SIG-M5 treated with dmso at 0.1 percent for 504 hours (cell line): ENCODE measurements at regions not wholly inside any gene's neighbourhood (a gene's known extent, or its start where the extent isn't known, plus 50 kb on each side); places are given as distances from the start of the nearest gene placed in this dataset.
A peak's percentile ranks its signal among the peaks of the same experiment; 100 is the strongest.
"Not testable (repeated sequence)": the region's sequence is repeated elsewhere in the genome, so short reads cannot be mapped to it uniquely, and the experiment has no call there.

Experiments used
- DNase-seq: peaks from one replicate; lab custom pipeline; 2025; ENCODE audit not compliant: unreplicated experiment; lab: John Stamatoyannopoulos, UW

DNA sequence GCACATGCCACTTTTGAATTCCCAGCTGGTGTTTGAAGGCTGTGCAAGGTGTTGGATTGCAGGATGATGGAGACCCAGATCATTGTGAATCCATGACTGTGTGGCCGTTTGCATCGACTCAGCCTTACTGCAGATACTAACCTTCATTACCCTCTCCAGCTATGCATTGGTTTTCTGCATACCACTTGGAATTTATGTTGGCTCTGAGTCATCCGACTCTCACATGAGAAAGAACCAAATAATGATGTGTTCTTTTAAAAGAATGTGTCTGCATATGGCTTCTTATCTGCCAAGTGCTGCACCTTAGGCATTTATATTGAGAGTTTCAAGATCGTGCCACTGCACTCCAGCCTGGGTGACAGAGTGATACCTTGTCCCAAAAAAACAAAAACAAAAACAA, 106.7 kb upstream of the PRKX start:
- no peak for DNase-seq

DNA sequence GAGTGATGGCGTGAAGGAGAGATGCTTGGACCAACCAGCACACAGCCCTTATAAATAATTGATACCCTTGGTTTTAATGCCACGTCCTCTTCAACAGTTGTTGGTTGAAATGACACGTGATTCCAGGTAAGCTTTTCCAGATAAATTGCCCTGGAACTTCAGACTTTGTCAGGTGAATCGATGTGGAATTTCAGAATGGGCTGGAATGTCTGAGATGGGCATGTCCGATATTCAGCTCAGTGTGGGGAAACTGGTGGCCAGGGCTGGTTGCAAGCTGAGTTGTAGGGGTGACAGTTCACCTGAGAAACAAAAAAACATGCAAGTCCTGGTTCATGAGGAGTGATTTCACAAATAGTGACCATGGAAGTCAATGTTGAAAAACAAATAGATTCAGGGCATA, 104.0 kb upstream of the PRKX start:
- not testable (repeated sequence) for DNase-seq

DNA sequence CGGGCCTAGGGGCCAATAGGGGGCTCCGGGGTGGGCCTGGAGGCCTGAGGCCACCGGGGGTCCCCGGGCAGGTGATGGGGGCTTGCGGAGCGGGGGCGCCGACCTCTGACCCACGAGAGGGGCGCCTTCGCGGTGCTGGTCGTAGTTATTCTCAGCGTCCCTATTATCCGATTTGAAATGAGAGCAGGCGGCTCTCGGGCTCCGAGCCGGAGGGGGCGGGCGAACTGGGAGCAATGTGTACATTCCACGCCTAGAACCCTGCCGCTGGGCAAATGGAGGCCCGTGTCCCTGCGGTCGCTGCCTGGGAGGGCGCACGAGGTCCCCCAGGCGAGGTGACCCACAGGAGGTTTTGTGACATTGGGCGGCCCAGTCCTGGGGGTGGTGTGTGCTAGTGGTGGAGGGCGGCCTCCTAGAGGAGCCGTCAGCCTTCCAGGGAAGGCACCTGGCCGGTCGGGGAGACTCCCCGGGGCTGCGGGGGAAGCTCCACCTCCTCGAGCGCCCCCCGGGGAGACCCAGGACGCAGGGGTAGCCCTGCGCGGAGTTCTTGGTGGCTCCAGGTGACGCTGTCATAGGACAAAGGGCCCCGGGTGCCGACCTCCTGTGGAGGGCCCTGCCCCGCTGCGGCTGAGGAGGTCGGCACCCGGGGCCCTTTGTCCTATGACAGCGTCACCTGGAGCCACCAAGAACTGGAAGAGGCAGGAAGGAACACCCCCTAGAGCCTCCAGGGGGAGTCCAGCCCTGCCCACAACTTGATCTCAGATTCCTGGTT, 102.6 kb upstream of the PRKX start:
- peak; percentile 41 for DNase-seq

DNA sequence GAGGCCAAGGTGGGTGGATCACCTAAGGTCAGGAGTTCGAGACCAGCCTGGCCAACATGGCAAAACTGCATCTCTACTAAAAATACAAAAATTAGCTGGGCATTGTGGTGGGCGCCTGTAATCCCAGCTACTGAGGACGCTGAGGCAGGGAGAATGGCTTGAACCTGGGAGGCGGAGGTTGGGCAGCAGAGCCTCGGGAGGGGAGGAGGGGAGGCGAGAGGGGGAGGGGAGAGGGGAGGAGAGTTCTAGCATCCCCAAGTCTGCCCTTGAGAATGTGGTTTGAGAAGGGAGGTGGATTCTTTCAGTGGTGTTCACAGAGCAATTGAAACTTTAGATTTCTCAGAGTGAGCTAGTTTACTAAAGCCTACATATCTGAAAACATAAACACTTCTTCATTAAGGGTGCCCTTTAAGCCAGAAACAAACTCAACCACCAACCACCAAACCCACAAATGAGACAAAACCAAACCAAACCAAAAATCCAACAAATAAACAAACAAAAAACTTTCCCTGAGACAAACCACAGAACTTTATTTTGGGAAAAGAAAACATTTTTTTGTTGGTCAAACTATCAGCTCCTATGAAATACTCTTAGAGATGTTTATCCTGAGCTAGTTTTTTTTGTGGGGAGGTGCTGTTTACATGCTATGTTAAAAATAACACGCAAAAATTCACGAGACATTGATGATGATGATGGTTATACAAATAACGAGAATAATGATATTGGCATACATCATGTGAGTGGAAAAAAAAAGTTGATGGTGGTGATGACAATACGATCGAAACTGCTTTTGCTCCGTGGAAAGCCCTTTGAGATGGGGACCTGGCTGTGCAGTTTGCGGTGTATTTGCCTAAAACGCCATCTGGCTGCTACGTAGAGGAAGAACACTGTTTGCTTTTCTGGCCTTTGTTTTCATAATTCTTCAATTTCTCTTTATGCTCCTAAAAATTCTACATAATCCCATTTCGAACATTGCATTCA, 98.2 kb upstream of the PRKX start:
- peak; percentile 46 for DNase-seq

DNA sequence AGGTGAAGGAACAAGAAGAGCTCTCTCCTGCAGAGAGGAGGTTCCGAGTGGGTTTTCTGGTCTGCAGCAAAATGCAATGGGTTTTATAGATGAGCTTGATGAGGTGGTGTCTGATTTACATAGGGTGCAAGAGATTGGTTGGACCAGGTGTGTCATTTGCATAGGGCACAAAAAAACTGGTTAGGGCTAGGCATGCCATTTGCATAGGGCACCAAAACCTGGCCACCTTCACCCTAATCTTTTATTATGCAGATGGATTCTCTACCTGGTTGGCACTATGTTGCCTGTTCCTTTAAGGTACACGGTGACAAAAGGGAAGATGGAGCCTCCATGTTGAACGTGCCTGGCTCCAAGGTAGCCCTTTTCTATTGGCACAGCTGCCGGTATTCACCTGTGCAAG, 94.5 kb upstream of the PRKX start:
- no peak for DNase-seq

DNA sequence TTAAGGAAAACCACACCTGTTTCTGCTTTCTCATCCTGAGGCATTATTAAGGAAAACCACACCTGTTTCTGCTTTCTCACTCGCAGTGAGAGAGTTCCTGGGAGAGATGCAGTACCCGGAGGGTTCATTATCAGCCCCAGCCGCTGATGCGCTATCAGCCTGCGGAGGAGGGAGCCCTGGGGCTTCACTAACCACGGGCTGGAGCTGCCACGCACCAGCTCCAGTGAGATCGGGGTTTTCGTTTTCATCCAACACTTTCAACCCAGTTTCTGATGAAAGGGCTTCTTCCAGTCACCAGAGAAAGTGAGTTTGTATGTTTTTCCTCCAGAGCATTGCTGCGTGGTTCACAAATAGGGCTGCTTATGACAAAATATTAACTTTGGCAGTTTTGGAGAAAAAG, 93.2 kb upstream of the PRKX start:
- DNase-seq: no peak

DNA sequence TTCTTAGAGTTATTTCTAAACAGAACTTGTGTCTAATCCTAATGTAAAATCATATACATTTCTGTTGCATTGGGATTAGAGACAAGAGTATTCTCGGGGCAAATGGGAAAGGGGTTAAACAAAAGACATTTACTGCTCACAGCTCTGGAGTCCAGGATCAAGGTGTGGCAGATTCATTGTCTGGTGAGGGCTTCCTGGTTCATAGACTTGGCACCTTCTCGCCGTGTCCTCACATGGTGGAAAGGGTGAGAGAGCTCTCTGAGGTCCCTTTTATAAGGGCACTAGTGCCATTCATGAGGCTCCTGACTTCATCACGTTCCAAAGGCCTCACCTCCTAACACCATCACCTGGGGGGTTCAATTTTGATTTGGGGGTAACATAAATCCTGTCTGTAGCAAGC, 90.3 kb upstream of the PRKX start:
- no peak for DNase-seq

DNA sequence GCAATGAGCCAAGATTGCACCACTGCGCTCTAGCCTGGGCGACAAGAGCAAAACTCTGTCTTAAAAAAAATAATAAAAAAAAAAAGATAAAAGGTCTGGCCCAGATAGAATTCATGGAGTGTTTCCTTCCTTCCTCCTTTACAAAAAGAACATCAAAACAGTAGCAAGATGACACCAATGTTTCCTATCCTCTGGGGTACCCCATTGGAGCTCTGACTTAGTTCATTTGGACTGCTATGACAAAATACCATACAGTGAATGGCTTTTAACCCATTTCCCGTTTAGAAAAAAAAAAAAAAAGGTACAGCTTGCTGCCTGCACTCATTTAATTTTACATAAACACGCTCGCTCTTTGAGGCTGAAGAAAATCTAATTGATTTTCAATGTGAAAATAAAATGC, 89.9 kb upstream of the PRKX start:
- DNase-seq: no peak

DNA sequence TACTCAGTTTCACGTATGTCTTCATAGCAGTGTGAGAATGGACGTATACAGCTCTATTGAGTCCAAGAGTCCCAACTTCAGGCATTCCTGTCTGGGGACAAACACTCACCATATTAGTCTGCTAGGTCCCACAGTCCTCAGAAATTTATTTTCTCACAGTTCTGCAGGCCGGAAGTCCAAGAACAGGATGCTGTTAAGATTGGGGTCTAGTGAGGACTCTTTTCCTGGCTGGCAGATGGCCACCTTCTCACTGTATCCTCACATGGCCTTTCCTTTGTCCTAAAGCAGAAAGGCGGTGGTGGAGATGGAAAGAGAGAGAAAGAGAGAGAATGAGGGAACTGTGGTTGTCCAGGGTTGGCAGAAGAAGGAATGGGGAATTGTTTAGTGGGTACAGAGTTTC, 82.0 kb upstream of the PRKX start:
- DNase-seq: not testable (repeated sequence)

DNA sequence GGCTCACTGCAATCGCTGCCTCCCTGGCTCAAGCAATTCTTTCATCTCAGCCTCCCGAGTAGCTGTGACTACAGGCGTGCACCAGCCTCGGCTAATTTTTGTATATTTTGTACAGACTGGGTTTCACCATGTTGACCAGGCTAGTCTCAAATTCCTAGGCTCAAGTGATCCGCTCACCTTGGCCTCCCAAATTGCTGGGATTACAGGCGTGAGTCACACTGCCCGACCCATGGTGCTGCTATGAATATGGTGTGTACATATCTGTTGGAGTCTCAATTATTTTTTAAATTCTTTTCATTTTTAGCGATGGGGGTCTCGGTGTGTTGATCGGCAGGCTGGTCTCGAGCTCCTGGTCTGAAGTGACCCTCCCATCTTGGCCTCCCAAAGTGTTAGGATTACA, 78.0 kb upstream of the PRKX start:
- DNase-seq: no peak

DNA sequence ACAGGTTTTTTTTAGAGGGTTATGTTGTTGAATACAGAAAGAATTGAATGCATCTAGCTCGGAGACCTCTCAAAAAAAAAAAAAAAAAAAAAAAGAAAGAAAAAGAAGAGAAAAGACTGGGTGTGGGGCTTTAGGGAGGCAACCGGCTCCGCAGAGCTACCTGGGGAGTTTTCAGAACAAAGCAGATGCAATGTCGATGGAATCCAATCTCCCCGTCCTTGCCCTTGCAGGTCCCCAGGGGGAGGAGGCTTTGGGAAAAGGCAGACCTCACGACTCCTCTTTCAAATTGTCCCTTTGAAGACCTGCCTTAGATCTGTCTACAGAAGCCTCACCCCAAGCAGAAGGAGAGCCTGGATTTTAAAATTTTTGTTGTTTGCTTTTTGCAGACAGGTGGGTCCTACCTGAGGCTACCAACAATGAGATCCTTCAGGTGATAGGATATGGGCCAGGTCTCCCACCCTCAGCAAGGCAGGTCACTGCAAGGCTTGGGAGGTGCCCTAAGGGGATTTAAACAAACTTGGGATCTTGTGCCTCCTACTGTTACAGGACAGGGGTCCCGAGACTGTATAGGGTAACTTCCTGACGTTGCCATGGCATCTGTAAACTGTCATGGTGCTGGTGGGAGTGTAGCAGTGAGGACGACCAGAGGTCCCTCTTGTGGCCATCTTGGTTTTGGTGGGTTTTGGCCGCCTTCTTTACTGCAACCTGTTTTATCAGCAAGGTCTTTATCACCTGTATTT, 75.2 kb upstream of the PRKX start:
- DNase-seq: no peak

DNA sequence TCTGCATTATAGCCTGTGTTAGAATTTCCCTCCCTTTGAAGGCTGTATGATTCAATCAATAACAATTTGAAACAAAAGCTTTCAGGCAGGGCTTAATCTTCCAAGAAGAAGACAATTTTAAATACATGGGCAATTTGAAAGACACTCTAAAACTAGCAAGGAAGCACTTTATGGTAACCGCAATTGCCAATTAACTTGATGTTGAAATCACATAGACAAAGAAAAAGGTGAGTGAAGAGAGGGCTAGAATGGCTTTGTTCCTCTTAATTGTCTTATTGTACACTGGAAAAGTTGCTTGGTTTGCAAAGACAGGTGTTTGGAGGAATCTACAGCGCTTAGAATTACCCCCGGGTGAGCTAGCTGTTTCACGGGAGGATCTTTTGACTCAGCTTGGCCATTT, 74.4 kb upstream of the PRKX start:
- no peak for DNase-seq

DNA sequence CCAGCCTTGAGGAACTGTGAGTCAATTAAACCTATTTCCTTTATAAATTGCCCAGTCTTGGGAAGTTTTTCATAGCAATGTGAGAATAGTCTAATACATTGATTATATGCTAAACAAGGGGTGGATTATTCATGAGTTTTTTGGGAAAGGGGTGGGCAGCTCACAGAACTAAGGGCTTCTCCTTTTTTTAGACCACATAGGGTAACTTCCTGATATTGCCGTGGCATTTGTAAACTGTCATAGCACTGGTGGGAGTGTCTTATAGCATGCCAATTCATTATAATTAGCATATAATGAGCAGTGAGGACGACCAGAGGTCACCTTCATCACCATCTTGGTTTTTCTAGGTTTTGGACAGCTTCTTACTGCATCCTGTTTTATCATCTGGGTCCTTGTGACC, 72.4 kb upstream of the PRKX start:
- not testable (repeated sequence) for DNase-seq

DNA sequence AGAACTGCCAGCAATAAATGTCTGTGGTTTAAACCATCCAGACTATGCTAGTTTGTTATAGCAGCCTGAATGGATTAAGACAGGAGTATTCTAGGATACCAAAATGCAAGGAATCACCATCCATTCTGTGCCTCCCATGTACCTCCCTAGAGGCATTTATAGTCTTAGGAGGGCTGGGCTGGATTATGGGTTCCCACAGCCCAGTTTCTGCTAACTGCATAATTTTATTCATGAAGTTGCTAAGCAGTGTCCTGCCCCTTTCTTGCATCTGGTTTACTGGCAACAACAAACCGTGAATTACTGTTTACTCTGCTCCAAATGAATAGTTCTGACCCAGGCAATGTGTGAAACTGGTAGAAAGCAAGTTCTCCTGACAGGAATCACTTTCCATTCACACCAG, 67.1 kb upstream of the PRKX start:
- no peak for DNase-seq

DNA sequence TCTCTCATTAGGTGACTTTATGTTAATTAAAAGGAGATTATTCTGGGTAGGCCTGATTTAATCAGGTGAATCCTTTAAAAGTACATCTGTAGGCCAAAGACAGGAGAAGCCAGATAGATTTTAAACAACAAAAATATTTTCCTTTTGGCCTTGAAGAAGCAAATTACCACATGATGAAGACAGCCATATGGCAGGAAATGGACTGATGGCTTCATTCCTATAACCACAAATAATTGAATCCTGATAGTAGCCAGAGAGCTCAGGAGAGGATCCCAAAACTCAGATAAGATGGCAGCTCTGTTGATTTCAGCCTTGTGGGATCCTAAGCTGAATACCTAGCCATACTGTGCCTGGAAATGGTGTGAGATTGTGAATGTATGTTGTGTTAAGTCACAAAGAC, 66.1 kb upstream of the PRKX start:
- no peak for DNase-seq

DNA sequence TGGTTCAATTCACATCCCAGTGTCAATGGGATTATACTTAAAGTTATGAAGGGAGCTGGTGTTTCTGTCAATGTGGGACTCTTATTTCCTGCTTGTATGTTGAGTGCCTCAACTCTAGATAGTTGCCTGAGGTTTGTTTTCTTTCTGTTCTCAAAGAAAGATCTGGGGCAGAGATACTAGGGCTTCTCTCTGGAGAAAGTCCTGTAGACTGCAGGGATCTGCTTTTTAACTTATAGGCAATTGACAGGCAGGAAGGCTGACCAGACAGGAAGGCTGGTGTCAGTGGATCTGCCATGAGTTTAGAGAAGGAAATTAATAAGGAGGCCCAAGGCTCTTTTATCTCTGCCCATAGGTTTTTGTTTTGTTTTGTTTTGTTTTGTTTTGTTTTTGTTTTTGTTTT, 64.0 kb upstream of the PRKX start:
- DNase-seq: no peak

DNA sequence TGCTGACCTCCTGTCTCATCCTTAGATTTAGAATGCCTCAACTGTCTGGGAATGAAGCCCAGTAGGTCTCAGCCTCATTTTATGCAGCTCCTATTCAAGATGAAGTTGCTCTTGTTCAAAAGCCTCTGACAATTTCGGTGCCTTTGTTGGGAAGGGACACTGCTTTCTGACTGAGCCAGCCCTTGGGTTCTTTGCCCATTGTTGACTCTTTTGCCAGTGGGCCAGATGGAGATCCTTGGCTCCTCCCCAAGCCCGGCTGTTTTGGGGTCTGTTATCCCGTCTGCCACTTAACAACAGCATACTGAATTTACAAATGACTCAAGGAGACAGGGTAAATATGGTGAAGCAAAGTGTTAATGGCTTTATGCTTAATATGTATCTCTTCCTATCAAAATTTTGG, 58.3 kb upstream of the PRKX start:
- DNase-seq: no peak

DNA sequence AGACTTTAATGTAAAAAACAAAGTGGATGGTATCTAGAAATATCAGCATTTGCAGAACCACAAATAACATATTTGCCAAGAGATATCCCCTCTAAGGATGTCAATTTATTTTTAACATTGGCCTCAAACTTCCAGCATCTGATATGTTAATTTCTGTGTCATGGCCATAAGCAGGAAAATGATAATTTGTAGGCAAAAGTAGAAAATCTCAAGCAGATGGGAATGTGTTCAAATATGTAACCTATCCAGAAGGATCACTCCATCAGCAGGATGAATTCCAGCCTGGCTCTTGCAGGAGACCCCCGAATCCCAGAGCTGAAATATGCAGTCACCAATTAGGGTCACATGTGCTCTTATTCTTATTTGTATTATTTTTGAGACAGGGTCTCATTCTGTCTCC, 55.4 kb upstream of the PRKX start:
- DNase-seq: no peak
